Karpas-422 (cell line): ENCODE measurements at regions not wholly inside any gene's neighbourhood (a gene's known extent, or its start where the extent isn't known, plus 50 kb on each side); places are given as distances from the start of the nearest gene placed in this dataset.

ENCODE experiments used
- DNase-seq: peaks from one replicate; pipeline ENCODE4 v3.0.0-alpha.2; 2015
- H2AFZ ChIP-seq: fragments of 200-600 bp; sonication (generic); 2 replicates; pipeline ENCODE4 v1.6.1; 2014; ENCODE audit warnings: antibody characterized with exemption, low read length, mixed read lengths
- H3K27ac ChIP-seq: fragments of 200-600 bp; sonication (generic); 2 replicates; pipeline ENCODE4 v1.5.1; 2014; ENCODE audit warnings: mild to moderate bottlenecking, low read length, moderate library complexity
- H3K27me3 ChIP-seq: fragments of 200-600 bp; sonication (generic); 2 replicates; pipeline ENCODE4 v1.6.1; 2014; ENCODE audit warnings: low read length, mixed read lengths
- H3K36me3 ChIP-seq: fragments of 200-600 bp; sonication (generic); 2 replicates; pipeline ENCODE4 v1.6.1; 2014; ENCODE audit warnings: low read length, mixed read lengths; ENCODE audit not compliant: insufficient read depth
- H3K4me1 ChIP-seq: fragments of 200-600 bp; sonication (generic); 2 replicates; pipeline ENCODE4 v1.6.1; 2014; ENCODE audit warnings: mild to moderate bottlenecking, low read length, mixed read lengths
- H3K4me2 ChIP-seq: fragments of 200-600 bp; sonication (generic); 2 replicates; pipeline ENCODE4 v1.6.1; 2014; ENCODE audit warnings: low read length, low read depth, mild to moderate bottlenecking; ENCODE audit not compliant: poor library complexity, severe bottlenecking
- H3K4me3 ChIP-seq: fragments of 200-600 bp; sonication (generic); 2 replicates; pipeline ENCODE4 v1.5.1; 2014; ENCODE audit warnings: mild to moderate bottlenecking, antibody characterized with exemption, low read length, mixed read lengths
- H3K79me2 ChIP-seq: fragments of 200-600 bp; sonication (generic); 2 replicates; pipeline ENCODE4 v1.6.1; 2014; ENCODE audit warnings: mild to moderate bottlenecking, low read length, mixed read lengths
- H3K9ac ChIP-seq: fragments of 200-600 bp; sonication (generic); 2 replicates; pipeline ENCODE4 v1.6.0; 2014; ENCODE audit warnings: low read length
- H3K9me2 ChIP-seq: fragments of 200-600 bp; sonication (generic), shearing (Covaris generic); replicated peaks from 2 replicates; pipeline ENCODE4 v1.6.0; 2014; ENCODE audit warnings: mild to moderate bottlenecking, low read length, moderate library complexity; ENCODE audit not compliant: insufficient read depth
- H3K9me3 ChIP-seq: fragments of 300-700, 200-600 bp; sonication (generic); 2 replicates; pipeline ENCODE4 v1.6.1; 2014; ENCODE audit warnings: low read length, mixed read lengths
- H4K20me1 ChIP-seq: fragments of 200-600 bp; sonication (generic); 2 replicates; pipeline ENCODE4 v1.6.1; 2014; ENCODE audit warnings: mild to moderate bottlenecking, antibody characterized with exemption, low read length, low read depth; ENCODE audit not compliant: insufficient read depth

GRCh38 chr13:40182591-40182990 is 483.9 kb downstream of the FOXO1 start:
- no peak overlapping the region for H3K9ac ChIP-seq
- no peak for DNase-seq
- no peaks in the 10 kb centered on the region for H3K9me3 ChIP-seq
- H3K4me2 ChIP-seq, result no peak overlapping the region
- H3K9me2 ChIP-seq, result no peaks in the 10 kb centered on the region
- H3K4me3 ChIP-seq, result no peak overlapping the region
- no peaks in the 10 kb centered on the region for H3K36me3 ChIP-seq
- no peaks in the 10 kb centered on the region for H4K20me1 ChIP-seq
- H3K4me1 ChIP-seq, result peaks cover 18% of the 10 kb centered on the region
- no peak overlapping the region for H2AFZ ChIP-seq
- no peak overlapping the region for H3K27ac ChIP-seq
- no peaks in the 10 kb centered on the region for H3K27me3 ChIP-seq
- no peaks in the 10 kb centered on the region for H3K79me2 ChIP-seq

- no peak overlapping the region for H3K4me2 ChIP-seq
- H3K27me3 ChIP-seq, result no peaks in the 10 kb centered on the region
- no peaks in the 10 kb centered on the region for H3K79me2 ChIP-seq
- no peak overlapping the region for H3K4me3 ChIP-seq
- DNase-seq, result peak; percentile 45
- H3K9ac ChIP-seq, result no peak overlapping the region
- H3K9me2 ChIP-seq, result no peaks in the 10 kb centered on the region
- H4K20me1 ChIP-seq, result no peaks in the 10 kb centered on the region
- no peaks in the 10 kb centered on the region for H3K9me3 ChIP-seq
- no peaks in the 10 kb centered on the region for H3K36me3 ChIP-seq
- H3K27ac ChIP-seq, result no peak overlapping the region
- H3K4me1 ChIP-seq, result peaks cover 20% of the 10 kb centered on the region
- no peak overlapping the region for H2AFZ ChIP-seq
Observed at GRCh38 chr13:40185414-40185813, 481.0 kb downstream of the FOXO1 start.

GRCh38 chr13:40186041-40186440 is 480.4 kb downstream of the FOXO1 start:
- no peak overlapping the region for H3K27ac ChIP-seq
- no peaks in the 10 kb centered on the region for H4K20me1 ChIP-seq
- H3K4me2 ChIP-seq, result no peak overlapping the region
- H3K9ac ChIP-seq, result no peak overlapping the region
- peaks cover 26% of the 10 kb centered on the region for H3K4me1 ChIP-seq
- no peaks in the 10 kb centered on the region for H3K36me3 ChIP-seq
- H3K79me2 ChIP-seq, result no peaks in the 10 kb centered on the region
- H3K27me3 ChIP-seq, result no peaks in the 10 kb centered on the region
- H3K9me2 ChIP-seq, result no peaks in the 10 kb centered on the region
- no peak overlapping the region for H3K4me3 ChIP-seq
- no peak overlapping the region for H2AFZ ChIP-seq
- H3K9me3 ChIP-seq, result no peaks in the 10 kb centered on the region
- no peak for DNase-seq

- no peak overlapping the region for H3K27ac ChIP-seq
- no peak overlapping the region for H3K4me2 ChIP-seq
- H3K4me3 ChIP-seq, result no peak overlapping the region
Observed at GRCh38 chr13:40186626-40187323, 479.7 kb downstream of the FOXO1 start.

GRCh38 chr13:40187324-40187795 is 479.1 kb downstream of the FOXO1 start:
- Histone ChIP-seq H4K20me1 (no peaks in the 10 kb centered on the region), H3K9ac (no peak overlapping the region), H2AFZ (no peak overlapping the region), H3K4me2 (no peak overlapping the region), H3K27ac (no peak overlapping the region), H3K4me1 (peaks cover 22% of the 10 kb centered on the region), H3K79me2 (no peaks in the 10 kb centered on the region), H3K4me3 (no peak overlapping the region), H3K36me3 (no peaks in the 10 kb centered on the region), H3K27me3 (no peaks in the 10 kb centered on the region), H3K9me2 (no peaks in the 10 kb centered on the region), H3K9me3 (no peaks in the 10 kb centered on the region)
- DNase-seq, result no peak

More at GRCh38 chr13:40186626-40187323, 479.7 kb downstream of the FOXO1 start:
- Histone ChIP-seq H3K9me2 (no peaks in the 10 kb centered on the region), H3K27me3 (no peaks in the 10 kb centered on the region), H3K9ac (no peak overlapping the region), H3K4me1 (peaks cover 24% of the 10 kb centered on the region), H2AFZ (no peak overlapping the region), H3K9me3 (no peaks in the 10 kb centered on the region), H3K36me3 (no peaks in the 10 kb centered on the region), H3K79me2 (no peaks in the 10 kb centered on the region), H4K20me1 (no peaks in the 10 kb centered on the region)
- no peak for DNase-seq

GRCh38 chr13:40187841-40188591 is 478.4 kb downstream of the FOXO1 start:
- Histone ChIP-seq H2AFZ (no peak overlapping the region), H3K9ac (no peak overlapping the region), H3K4me3 (no peak overlapping the region), H3K4me2 (no peak overlapping the region), H3K36me3 (no peaks in the 10 kb centered on the region), H3K9me2 (no peaks in the 10 kb centered on the region), H3K4me1 (peaks cover 22% of the 10 kb centered on the region), H3K79me2 (no peaks in the 10 kb centered on the region), H4K20me1 (no peaks in the 10 kb centered on the region), H3K27me3 (no peaks in the 10 kb centered on the region), H3K27ac (no peak overlapping the region), H3K9me3 (no peaks in the 10 kb centered on the region)
- DNase-seq, result no peak

- no peaks in the 10 kb centered on the region for H3K27me3 ChIP-seq
- no peaks in the 10 kb centered on the region for H3K9me3 ChIP-seq
- no peak overlapping the region for H3K9ac ChIP-seq
- no peaks in the 10 kb centered on the region for H3K36me3 ChIP-seq
- no peak overlapping the region for H2AFZ ChIP-seq
- no peaks in the 10 kb centered on the region for H4K20me1 ChIP-seq
- DNase-seq, result no peak
- H3K79me2 ChIP-seq, result no peaks in the 10 kb centered on the region
- no peak overlapping the region for H3K4me2 ChIP-seq
- H3K27ac ChIP-seq, result no peak overlapping the region
- no peaks in the 10 kb centered on the region for H3K9me2 ChIP-seq
- peaks cover 22% of the 10 kb centered on the region for H3K4me1 ChIP-seq
- H3K4me3 ChIP-seq, result no peak overlapping the region
Observed at GRCh38 chr13:40189426-40189825, 477.0 kb downstream of the FOXO1 start.

- Histone ChIP-seq H3K27ac (no peak overlapping the region), H3K9me3 (no peaks in the 10 kb centered on the region), H3K9me2 (no peaks in the 10 kb centered on the region), H3K4me3 (no peak overlapping the region), H3K27me3 (no peaks in the 10 kb centered on the region), H3K9ac (no peak overlapping the region), H3K36me3 (no peaks in the 10 kb centered on the region), H3K79me2 (no peaks in the 10 kb centered on the region), H3K4me1 (peaks cover 17% of the 10 kb centered on the region), H2AFZ (0 out of 2 replicates have a peak overlapping the region, but pooled peaks have one; percentile 77), H3K4me2 (peak overlapping the region; percentile 5), H4K20me1 (no peaks in the 10 kb centered on the region)
- no peak for DNase-seq
Observed at GRCh38 chr13:40189898-40190630, 476.4 kb downstream of the FOXO1 start.
